H1 (cell line): ENCODE measurements at regions not wholly inside any gene's neighbourhood (a gene's known extent, or its start where the extent isn't known, plus 50 kb on each side); places are given as distances from the start of the nearest gene placed in this dataset.

Experiments
- CTCF ChIA-PET: fragments of 300-600 bp; sonication (Branson Sonifier 250); formaldehyde crosslinking; loops from one replicate; lab custom pipeline; 2021; ENCODE audit not compliant: partially characterized antibody; lab: Charles Lee
- POLR2A ChIA-PET: fragments of 300-600 bp; sonication (Branson Sonifier 250); formaldehyde crosslinking; loops from one replicate; lab custom pipeline; 2021; ENCODE audit warnings: inconsistent platforms; ENCODE audit not compliant: partially characterized antibody; lab: Charles Lee
- DNase-seq, 2 experiments: peaks; one replicate each; pipeline versions ENCODE4 v3.0.0 to v3.0.0-alpha.2; 2010 to 2022; ENCODE audit warnings: low spot score in 2 of 2, low read depth in 1 of 2, mixed read lengths in 1 of 2
- FAIRE-seq: peaks from 2 replicates; lab custom pipeline; 2011; peaks lifted over from hg19 to GRCh38; lab: Jason Lieb, UNC
- H2AFZ ChIP-seq: 2 replicates; pipeline ENCODE4 v1.8.1; 2012; ENCODE audit warnings: low read length, inconsistent platforms
- H2AK5ac ChIP-seq: 2 replicates; pipeline ENCODE4 v1.6.1; 2013; ENCODE audit warnings: low read depth, low read length
- H2BK120ac ChIP-seq: replicated peaks from 2 replicates; pipeline ENCODE3; 2013; ENCODE audit warnings: low read depth, low read length, inconsistent platforms
- H2BK12ac ChIP-seq: 2 replicates; pipeline ENCODE4 v1.6.1; 2013; ENCODE audit warnings: low read depth, low read length
- H2BK15ac ChIP-seq: 2 replicates; pipeline ENCODE4 v1.6.1; 2013; ENCODE audit warnings: low read length
- H2BK20ac ChIP-seq: 2 replicates; pipeline ENCODE4 v1.6.1; 2013; ENCODE audit warnings: low read length
- H2BK5ac ChIP-seq: 2 replicates; pipeline ENCODE4 v1.6.1; 2013; ENCODE audit warnings: low read depth, low read length
- H3K14ac ChIP-seq: 2 replicates; pipeline ENCODE4 v1.6.1; 2013; ENCODE audit warnings: inconsistent platforms; ENCODE audit not compliant: insufficient read length
- H3K18ac ChIP-seq: 2 replicates; pipeline ENCODE4 v1.6.1; 2013; ENCODE audit warnings: low read length; ENCODE audit errors: extremely low read depth
- H3K23ac ChIP-seq: 2 replicates; pipeline ENCODE4 v1.6.1; 2013; ENCODE audit warnings: inconsistent platforms; ENCODE audit not compliant: insufficient read length
- H3K23me2 ChIP-seq: 2 replicates; pipeline ENCODE4 v1.6.1; 2013; ENCODE audit warnings: low read depth, low read length
- H3K27ac ChIP-seq: 2 replicates; pipeline ENCODE4 v1.6.1; 2011; ENCODE audit warnings: low read depth, low read length, inconsistent platforms
- H3K27me3 ChIP-seq, 4 experiments: replicated peaks in 1 of 4; 1 replicate in 1 of 4; 2 replicates in 3 of 4; pipeline versions ENCODE4 v1.6.1 to v1.8.1; 2011 to 2013; ENCODE audit warnings: low read length in 3 of 4, mild to moderate bottlenecking in 3 of 4, inconsistent platforms in 2 of 4, mixed read lengths in 2 of 4, moderate library complexity in 1 of 4; ENCODE audit not compliant: control insufficient read depth in 3 of 4, insufficient read depth in 3 of 4; ENCODE audit errors: extremely low read depth in 1 of 4
- H3K36me3 ChIP-seq, 4 experiments: 2 replicates each; pipeline versions ENCODE4 v1.6.1 to v1.8.1; 2011 to 2013; ENCODE audit warnings: mild to moderate bottlenecking in 4 of 4, low read length in 3 of 4, moderate library complexity in 2 of 4, control low read depth in 1 of 4, inconsistent platforms in 1 of 4; ENCODE audit not compliant: insufficient read depth in 4 of 4, control insufficient read depth in 2 of 4
- H3K4ac ChIP-seq: replicated peaks from 2 replicates; pipeline ENCODE3; 2013; ENCODE audit warnings: low read length, low read depth, mixed read lengths, inconsistent platforms; ENCODE audit not compliant: insufficient read length
- H3K4me1 ChIP-seq, 4 experiments: replicated peaks in 1 of 4; 1 replicate in 1 of 4; 2 replicates in 3 of 4; pipeline versions ENCODE4 v1.6.1 to v1.8.1; 2011 to 2013; ENCODE audit warnings: low read length in 3 of 4, inconsistent platforms in 2 of 4, mixed read lengths in 1 of 4; ENCODE audit not compliant: insufficient read depth in 4 of 4, control insufficient read depth in 3 of 4
- H3K4me2 ChIP-seq, 2 experiments: 2 replicates each; pipeline versions ENCODE4 v1.6.1 to v1.8.1; 2011 to 2013; ENCODE audit warnings: low read depth in 2 of 2, low read length in 2 of 2, control low read depth in 1 of 2, inconsistent platforms in 1 of 2, mild to moderate bottlenecking in 1 of 2; ENCODE audit not compliant: insufficient read depth in 1 of 2
- H3K4me3 ChIP-seq, 4 experiments: fragments of 200-600, 300-600 bp in 1 of 4; sonication (generic), shearing (Covaris generic), sonication (Bioruptor Twin) in 1 of 4; 2 replicates each; pipeline versions ENCODE4 v1.5.1 to v1.8.1; 2011 to 2016; ENCODE audit warnings: low read length in 4 of 4, low read depth in 3 of 4, control low read depth in 2 of 4, inconsistent platforms in 2 of 4, mild to moderate bottlenecking in 2 of 4, mixed read lengths in 1 of 4, moderate library complexity in 1 of 4; ENCODE audit not compliant: insufficient read depth in 2 of 4; ENCODE audit errors: extremely low read depth in 1 of 4
- H3K56ac ChIP-seq: replicated peaks from 2 replicates; pipeline ENCODE3; 2013; ENCODE audit warnings: low read depth, mild to moderate bottlenecking, mixed read lengths, low read length, inconsistent platforms; ENCODE audit not compliant: insufficient read length
- H3K79me1 ChIP-seq: 2 replicates; pipeline ENCODE4 v1.6.1; 2013; ENCODE audit warnings: low read depth, low read length, control low read depth
- H3K79me2 ChIP-seq, 2 experiments: 2 replicates each; pipeline versions ENCODE4 v1.6.1 to v1.8.1; 2012 to 2013; ENCODE audit warnings: low read length in 2 of 2, mild to moderate bottlenecking in 2 of 2, inconsistent platforms in 1 of 2; ENCODE audit not compliant: insufficient read depth in 2 of 2, control insufficient read depth in 1 of 2
- H3K9ac ChIP-seq, 4 experiments: replicated peaks in 1 of 4; 1 replicate in 1 of 4; 2 replicates in 3 of 4; pipeline versions ENCODE4 v1.6.1 to v1.8.1; 2011 to 2013; ENCODE audit warnings: low read depth in 3 of 4, low read length in 3 of 4, control low read depth in 2 of 4, mild to moderate bottlenecking in 2 of 4, moderate library complexity in 2 of 4, inconsistent platforms in 1 of 4; ENCODE audit errors: extremely low read depth in 1 of 4
- H3K9me3 ChIP-seq, 2 experiments: 2 replicates each; pipeline versions ENCODE4 v1.6.1 to v1.8.1; 2012 to 2013; ENCODE audit warnings: mild to moderate bottlenecking in 2 of 2, moderate library complexity in 2 of 2, control low read depth in 1 of 2, inconsistent platforms in 1 of 2, low read depth in 1 of 2, low read length in 1 of 2, mixed read lengths in 1 of 2; ENCODE audit not compliant: insufficient read depth in 2 of 2
- H4K20me1 ChIP-seq, 2 experiments: replicated peaks in 1 of 2; 2 replicates each; pipeline versions ENCODE3 to v1.8.1; 2011 to 2013; ENCODE audit warnings: inconsistent platforms in 2 of 2, low read length in 2 of 2, mild to moderate bottlenecking in 1 of 2; ENCODE audit not compliant: insufficient read depth in 2 of 2, control insufficient read depth in 1 of 2
- H4K5ac ChIP-seq: 2 replicates; pipeline ENCODE4 v1.6.1; 2013; ENCODE audit warnings: low read length, low read depth, mixed read lengths, inconsistent platforms; ENCODE audit not compliant: insufficient read length
- H4K8ac ChIP-seq: 2 replicates; pipeline ENCODE4 v1.8.0; 2013; ENCODE audit warnings: mild to moderate bottlenecking, moderate library complexity, low read length, inconsistent platforms; ENCODE audit not compliant: insufficient read depth; ENCODE audit errors: extremely low read depth
- H4K91ac ChIP-seq: replicated peaks from 2 replicates; pipeline ENCODE3; 2013; ENCODE audit warnings: low read length, mixed read lengths, inconsistent platforms; ENCODE audit not compliant: insufficient read length
- PHF8 ChIP-seq: fragments of 200-600 bp; sonication (generic); conservative IDR thresholded peaks from 2 replicates; pipeline ENCODE4 v1.7.1; 2012; ENCODE audit warnings: low read depth, mild to moderate bottlenecking, inconsistent platforms, low read length, moderate library complexity
- WGBS, 2 experiments: shearing (Covaris generic) in 1 of 2; methylation state at CpG; one replicate each; pipeline versions ENCODE4 v1.1.6 to v1.1.7; 2013 to 2015; ENCODE audit warnings: low lambda C conversion rate in 2 of 2, mixed read lengths in 2 of 2, inconsistent platforms in 1 of 2, low coverage in 1 of 2, missing lambda C conversion rate in 1 of 2; ENCODE audit not compliant: insufficient replicate concordance in 2 of 2, insufficient coverage in 1 of 2, insufficient read length in 1 of 2; ENCODE audit errors: extremely low coverage in 1 of 2, missing lambda C conversion rate in 1 of 2; 5-methylcytosine and 5-hydroxymethylcytosine counted together

DNA sequence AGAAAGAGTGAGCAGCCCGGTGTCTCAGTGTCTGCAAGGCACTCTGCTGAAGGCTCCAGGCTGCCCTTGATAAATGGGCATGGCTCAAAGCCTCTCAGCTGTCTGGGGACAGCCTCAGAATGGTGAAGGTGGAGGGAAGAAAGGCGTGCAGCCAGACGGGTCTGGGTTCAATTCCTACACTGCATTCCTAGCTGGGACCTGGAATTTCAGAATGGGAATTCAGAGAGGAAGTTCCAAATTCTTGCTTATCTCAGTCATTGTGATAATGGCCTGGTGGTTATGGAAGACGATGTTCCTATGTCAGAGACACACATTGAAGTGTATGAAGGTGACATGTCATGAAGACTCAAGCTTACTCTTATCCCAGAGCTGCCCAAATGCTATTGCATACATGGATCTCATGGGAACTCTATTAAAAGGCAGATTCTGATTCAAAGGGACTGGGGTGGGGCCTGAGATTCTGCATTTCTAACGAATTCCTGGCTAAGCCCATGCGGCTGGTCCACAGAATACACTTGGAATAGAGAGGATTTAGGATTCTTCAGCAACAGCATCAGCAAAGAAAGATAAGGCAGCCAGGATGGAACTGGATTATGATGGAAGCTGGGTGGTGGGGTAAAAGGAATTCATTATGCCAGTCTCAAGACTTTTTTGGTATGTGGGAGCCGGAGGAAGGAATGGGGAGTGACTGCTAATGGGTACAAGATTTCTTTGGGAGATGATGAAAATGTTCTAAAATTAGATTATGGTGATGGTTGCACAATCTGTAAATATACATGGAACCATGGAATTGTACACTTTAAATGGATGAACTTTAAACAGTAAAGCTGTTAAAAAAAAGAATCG is 82.6 kb upstream of the ZMIZ1 start:
- Histone ChIP-seq H2AK5ac (0 out of 2 replicates have a peak overlapping the region, but pooled peaks have one; percentile 8), H4K91ac (no peak overlapping the region), H3K4me2 (no peak overlapping the region), H3K36me3 (no peaks in the 10 kb centered on the region), H2BK5ac (no peak overlapping the region; the same call in 1 of the 2 replicates), H2BK120ac (no peak overlapping the region), H3K9me3 (no peaks in the 10 kb centered on the region), H3K9ac (no peak overlapping the region), H3K27ac (no peak overlapping the region), H3K4me3 (no peak overlapping the region), H3K79me1 (no peaks in the 10 kb centered on the region), H3K27me3 (no peaks in the 10 kb centered on the region), H3K79me2 (no peaks in the 10 kb centered on the region), H2BK20ac (0 out of 2 replicates have a peak overlapping the region, but pooled peaks have one; percentile 75), H3K23me2 (no peaks in the 10 kb centered on the region), H3K23ac (no peak overlapping the region), H3K14ac (no peak overlapping the region), H2BK12ac (peak overlapping the region; percentile 31; the same call in 1 of the 2 replicates), H4K5ac (no peak overlapping the region), H3K56ac (no peak overlapping the region), H3K4ac (no peak overlapping the region), H2AFZ (no peak overlapping the region), H3K4me1 (peaks cover 0 to 22% (median 6%) of the 10 kb centered on the region in 4 experiments; a peak in 6 of 7 replicates), H4K8ac (no peak overlapping the region), H3K18ac (no peak overlapping the region), H4K20me1 (no peaks in the 10 kb centered on the region), H2BK15ac (peak overlapping the region; percentile 61; the same call in 1 of the 2 replicates)
- 80% methylated on average over 8 of the region's 8 CpGs; no CpG with 5 or more reads in 1 of the 2 experiments for WGBS, 2 experiments
- FAIRE-seq (no peak), DNase-seq (no peak)
- POLR2A ChIA-PET = no interaction called here
- CTCF ChIA-PET = interaction anchor here (0.7 to 2.0 kb wide), 4 partner anchors 11 to 209 kb away, joined by 3 to 8 read pairs (median 6); no protein-coding TSS in a partner anchor
- TF ChIP-seq PHF8 = no peak
